ENCODE measurements at regions not wholly inside any gene's neighbourhood (a gene's known extent, or its start where the extent isn't known, plus 50 kb on each side); places are given as distances from the start of the nearest gene placed in this dataset.

- H3K4me3 ChIP-seq (ENCODE audit: low read depth, low read length): no peak overlapping the region
- no peak for DNase-seq (ENCODE audit: low read depth)
- no peak for TF ChIP-seq POLR2A (IDR thresholded peaks at IDR 0.05; ENCODE audit: extremely low read depth, insufficient read length)
- no peak for TF ChIP-seq CTCF (IDR thresholded peaks at IDR 0.05; ENCODE audit: low read depth, low read length)
- TF ChIP-seq MAX (IDR thresholded peaks at IDR 0.05; ENCODE audit: low read depth, low read length): no peak
Observed at GRCh38 chr1:201775380-201775779, 53.6 kb upstream of the IPO9 start.

DNA sequence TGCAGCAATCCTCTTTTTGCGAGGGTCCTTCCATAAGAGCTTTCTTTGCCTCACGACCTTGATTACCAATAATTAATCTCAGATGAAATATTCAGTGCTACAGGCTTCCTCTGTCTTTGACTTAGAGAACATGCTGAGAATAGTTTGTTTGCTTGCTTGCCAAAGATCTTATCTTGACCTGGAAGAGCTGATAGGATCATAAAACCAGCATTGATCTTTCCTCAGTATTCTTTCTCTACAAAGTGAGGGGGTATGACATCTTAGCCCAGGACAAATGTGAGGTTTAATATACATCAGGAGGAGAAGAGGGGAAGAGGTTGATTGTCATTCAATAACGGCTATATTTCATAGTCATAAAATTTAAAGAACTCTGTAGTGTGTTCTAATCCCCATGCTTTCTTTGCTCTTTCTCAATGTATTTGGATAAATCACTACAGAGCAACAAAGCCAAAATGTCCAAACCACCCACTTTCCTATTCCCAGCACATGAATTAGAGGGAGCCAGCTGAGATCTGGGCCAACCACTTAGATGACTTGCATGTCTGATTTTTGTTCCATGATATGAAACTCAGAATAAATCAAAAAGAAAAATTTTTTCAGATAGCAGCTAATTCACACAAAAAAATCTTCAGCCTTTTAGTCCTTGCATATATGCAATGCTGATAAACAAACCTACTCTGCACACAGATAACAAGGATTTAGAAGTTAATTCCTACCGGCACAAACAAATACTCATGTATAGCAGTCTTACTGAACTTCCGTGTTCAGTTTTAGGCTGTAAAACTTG is 50.5 kb upstream of the IPO9 start:
- DNase-seq (ENCODE audit: low read depth): no peak
- TF ChIP-seq CTCF (IDR thresholded peaks at IDR 0.05; ENCODE audit: low read depth, low read length) (no peak), POLR2A (IDR thresholded peaks at IDR 0.05; ENCODE audit: extremely low read depth, insufficient read length) (no peak), MAX (IDR thresholded peaks at IDR 0.05; ENCODE audit: low read depth, low read length) (no peak), MYC (IDR thresholded peaks at IDR 0.05; ENCODE audit: low read depth, low read length) (no peak)
- no peak overlapping the region for H3K4me3 ChIP-seq (ENCODE audit: low read depth, low read length)

All from NB4 (cell line).